Prostate gland (tissue), 2 donors: ENCODE measurements at regions not wholly inside any gene's neighbourhood (a gene's known extent, or its start where the extent isn't known, plus 50 kb on each side); places are given as distances from the start of the nearest gene placed in this dataset.

ENCODE experiments used
- DNase-seq: peaks from one replicate; pipeline ENCODE4 v3.0.0-alpha.2; 2019; ENCODE audit warnings: low spot score
- H3K27ac ChIP-seq, 2 donors: fragments of 200-600 bp; sonication (generic); 2 replicates each; pipeline ENCODE4 v1.5.1; 2017 to 2019
- H3K27me3 ChIP-seq: fragments of 200-600 bp; sonication (generic); replicated peaks from 2 replicates; pipeline ENCODE4 v1.5.1; 2019; ENCODE audit not compliant: insufficient read depth
- H3K36me3 ChIP-seq, 2 donors: fragments of 200-600 bp; sonication (generic); 1 replicate in 1 of 2; 2 replicates in 1 of 2; pipeline versions ENCODE4 v1.5.1 to v1.8.1; 2017 to 2019
- H3K4me1 ChIP-seq: fragments of 200-600 bp; sonication (generic); replicated peaks from 2 replicates; pipeline ENCODE4 v1.5.1; 2019
- H3K4me3 ChIP-seq, 2 donors: fragments of 200-600 bp; sonication (generic); 2 replicates each; pipeline ENCODE4 v1.5.1; 2017 to 2019
- H3K9me3 ChIP-seq: fragments of 200-600 bp; sonication (generic); 2 replicates; pipeline ENCODE4 v1.5.1; 2017
- CTCF ChIP-seq, 4 experiments: fragments of 200-600 bp in 2 of 4; fragments of 450-650 bp in 2 of 4; sonication (generic) in 2 of 4; IDR thresholded peaks; 1 replicate in 3 of 4; 2 replicates in 1 of 4; pipeline ENCODE4 v1.5.1; 2016 to 2019; ENCODE audit warnings: antibody characterized with exemption in 4 of 4, mild to moderate bottlenecking in 2 of 4, moderate library complexity in 2 of 4
- POLR2A ChIP-seq: fragments of 450-650 bp; IDR thresholded peaks from one replicate; pipeline ENCODE4 v1.6.1; 2016; ENCODE audit warnings: antibody characterized with exemption, mild to moderate bottlenecking
- POLR2AphosphoS5 ChIP-seq: sonication (generic); formaldehyde crosslinking; IDR thresholded peaks from one replicate; pipeline ENCODE4 v1.6.1; 2017; ENCODE audit warnings: antibody characterized with exemption
- WGBS: methylation state at CpG from one replicate; pipeline ENCODE4 v1.1.5; 2018; 5-methylcytosine and 5-hydroxymethylcytosine counted together
- intact Hi-C: fragments of 100-400 bp; cut with DNase I; formaldehyde crosslinking; loops from one replicate; pipeline ENCODE4 v1.14.2; 2022

GRCh38 chr1:219420913-219421312 is 192.0 kb downstream of the ZC3H11B start:
- TF ChIP-seq POLR2A (no peak), CTCF (IDR thresholded peaks at IDR 0.05) (no peak), POLR2AphosphoS5 (no peak)
- Histone ChIP-seq H3K4me3 (no peak overlapping the region), H3K9me3 (no peaks in the 10 kb centered on the region), H3K27me3 (no peaks in the 10 kb centered on the region), H3K27ac (no peak overlapping the region), H3K4me1 (no peaks in the 10 kb centered on the region), H3K36me3 (no peaks in the 10 kb centered on the region)
- intact Hi-C loops: no loop called here
- no peak for DNase-seq

GRCh38 chr1:219419860-219420259 is 193.0 kb downstream of the ZC3H11B start:
- DNase-seq: no peak
- no peaks in the 10 kb centered on the region for H3K27me3 ChIP-seq
- H3K27ac ChIP-seq: no peak overlapping the region
- TF ChIP-seq POLR2A (no peak), CTCF (IDR thresholded peaks at IDR 0.05) (no peak), POLR2AphosphoS5 (no peak)
- H3K4me3 ChIP-seq: no peak overlapping the region
- no peaks in the 10 kb centered on the region for H3K9me3 ChIP-seq
- H3K4me1 ChIP-seq: no peaks in the 10 kb centered on the region
- intact Hi-C loops: no loop called here
- no peaks in the 10 kb centered on the region for H3K36me3 ChIP-seq

GRCh38 chr1:219419065-219419464 is 193.8 kb downstream of the ZC3H11B start:
- no peak for DNase-seq
- no peak overlapping the region for H3K4me3 ChIP-seq
- WGBS: 77% methylated on average over 1 of the region's 1 CpG
- no peaks in the 10 kb centered on the region for H3K27me3 ChIP-seq
- no peaks in the 10 kb centered on the region for H3K4me1 ChIP-seq
- H3K9me3 ChIP-seq: no peaks in the 10 kb centered on the region
- no peak overlapping the region for H3K27ac ChIP-seq
- H3K36me3 ChIP-seq: no peaks in the 10 kb centered on the region
- intact Hi-C loops: no loop called here
- TF ChIP-seq CTCF (IDR thresholded peaks at IDR 0.05) (no peak), POLR2A (no peak), POLR2AphosphoS5 (no peak)

- Histone ChIP-seq H3K27me3 (no peaks in the 10 kb centered on the region), H3K36me3 (no peaks in the 10 kb centered on the region), H3K4me3 (no peak overlapping the region), H3K9me3 (no peaks in the 10 kb centered on the region), H3K27ac (no peak overlapping the region), H3K4me1 (peaks cover 3% of the 10 kb centered on the region)
- intact Hi-C loops: no loop called here
- DNase-seq: no peak
- no peak for TF ChIP-seq POLR2A
- WGBS: 85% methylated on average over 3 of the region's 3 CpGs
Measured at GRCh38 chr1:219417610-219418009, 195.3 kb downstream of the ZC3H11B start.

- H3K36me3 ChIP-seq: no peaks in the 10 kb centered on the region
- no peaks in the 10 kb centered on the region for H3K9me3 ChIP-seq
- 72% methylated on average over 1 of the region's 1 CpG for WGBS
- H3K27ac ChIP-seq: no peak overlapping the region
- intact Hi-C loops: no loop called here
- TF ChIP-seq CTCF (IDR thresholded peaks at IDR 0.05) (peak; percentile 18 to 61 (median 34)), POLR2AphosphoS5 (no peak), POLR2A (no peak)
- H3K27me3 ChIP-seq: no peaks in the 10 kb centered on the region
- H3K4me1 ChIP-seq: peaks cover 3% of the 10 kb centered on the region
- H3K4me3 ChIP-seq: no peak overlapping the region
- DNase-seq: peak; percentile 34
Measured at GRCh38 chr1:219416598-219417238, 196.2 kb downstream of the ZC3H11B start.
